Stimulated activated CD4-positive, alpha-beta T cell treated with anti-CD3 and anti-CD28 coated beads, Interleukin-1b, Interleukin-23, amount 100 ng/mL, for 24 hours (primary cell): ENCODE measurements at regions not wholly inside any gene's neighbourhood (a gene's known extent, or its start where the extent isn't known, plus 50 kb on each side); places are given as distances from the start of the nearest gene placed in this dataset.
"Not testable (repeated sequence)": the region's sequence is repeated elsewhere in the genome, so short reads cannot be mapped to it uniquely, and the experiment has no call there.

Experiments
- DNase-seq, 4 experiments: peaks; one replicate each; pipeline ENCODE4 v3.0.0-alpha.2; 2020; ENCODE audit warnings: low read depth in 4 of 4, low spot score in 1 of 4

DNA sequence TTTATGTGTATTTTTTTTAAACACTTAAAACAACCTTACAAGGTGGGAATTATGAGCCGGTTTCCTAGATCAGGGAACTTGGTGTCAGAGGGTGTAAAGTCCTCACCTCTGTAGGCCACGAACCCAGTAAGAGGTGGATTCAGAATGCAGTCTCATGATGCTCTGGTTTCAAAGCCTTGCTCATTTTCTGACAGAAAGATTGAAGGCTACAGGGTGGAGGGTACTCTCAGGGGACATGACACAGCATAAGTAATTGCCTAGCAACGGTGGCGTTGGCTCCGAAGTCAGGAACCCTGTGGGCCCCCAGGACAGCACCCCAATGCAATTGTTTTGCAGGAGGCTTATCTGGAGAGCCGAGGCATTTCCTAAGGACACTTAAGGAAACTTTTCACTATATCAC is 794.7 kb downstream of the EFNB2 start:
- DNase-seq, result no peak

DNA sequence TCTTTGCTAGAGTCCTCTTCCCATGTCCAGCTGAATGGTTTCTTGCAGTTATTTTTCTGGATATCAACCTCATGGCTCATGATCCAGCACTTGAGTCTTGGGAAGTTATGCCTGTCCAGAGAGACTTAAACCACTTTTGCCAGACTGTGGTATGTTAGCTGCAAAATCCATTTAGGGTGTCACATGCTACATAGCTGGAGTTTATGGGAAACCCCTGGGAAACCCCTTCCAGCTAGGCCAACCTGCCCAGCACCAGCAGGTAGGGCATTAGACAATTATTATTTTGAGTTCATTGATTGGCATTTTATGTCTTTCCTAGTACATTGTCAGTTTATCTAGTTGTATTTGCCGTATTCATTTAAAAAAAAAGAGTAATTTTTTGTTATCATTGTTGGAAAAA is 797.8 kb downstream of the EFNB2 start:
- DNase-seq, result no peak

- no peak for DNase-seq
Observed at GRCh38 chr13:105735281-105735680, 800.2 kb downstream of the EFNB2 start.

- DNase-seq, result no peak
Observed at GRCh38 chr13:105732806-105733529, 802.5 kb downstream of the EFNB2 start.

DNA sequence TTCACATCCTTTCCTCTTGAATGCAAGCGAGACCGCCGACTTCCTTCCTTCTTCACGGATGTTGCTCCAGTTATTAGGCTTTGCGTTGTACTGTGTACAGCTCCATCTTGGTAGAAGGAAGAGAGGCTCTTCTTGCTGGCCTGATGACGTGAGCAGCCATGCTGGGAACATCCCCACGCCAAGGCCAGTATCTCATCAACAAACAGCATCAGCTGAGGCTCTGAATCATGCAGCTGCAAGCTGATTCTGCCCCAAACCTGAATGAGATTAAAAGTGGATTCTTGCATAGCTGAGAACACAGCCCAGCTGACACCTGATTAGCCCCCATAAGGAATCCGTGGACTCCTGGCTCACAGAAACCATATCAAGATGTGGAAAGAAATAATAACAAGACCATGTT is 809.6 kb downstream of the EFNB2 start:
- no peak for DNase-seq

DNA sequence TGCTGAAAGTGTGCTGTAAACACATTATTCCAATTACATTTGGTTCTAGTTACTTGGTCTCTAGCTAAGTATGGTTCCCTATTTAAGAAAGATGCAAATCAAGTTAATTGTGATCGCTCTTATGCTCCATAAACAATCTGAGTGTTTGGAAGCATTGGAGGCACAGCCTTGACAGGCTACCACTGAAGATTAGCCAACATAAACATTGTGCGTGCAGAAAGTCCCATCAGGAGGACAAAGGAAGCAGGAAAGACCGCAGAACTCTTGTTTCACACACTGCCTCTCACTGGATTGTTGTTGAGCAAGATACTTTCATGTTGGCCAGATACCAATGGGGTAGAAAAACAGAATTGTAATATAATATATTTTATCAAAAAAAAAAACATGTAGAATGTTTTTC is 814.4 kb downstream of the EFNB2 start:
- no peak for DNase-seq

DNA sequence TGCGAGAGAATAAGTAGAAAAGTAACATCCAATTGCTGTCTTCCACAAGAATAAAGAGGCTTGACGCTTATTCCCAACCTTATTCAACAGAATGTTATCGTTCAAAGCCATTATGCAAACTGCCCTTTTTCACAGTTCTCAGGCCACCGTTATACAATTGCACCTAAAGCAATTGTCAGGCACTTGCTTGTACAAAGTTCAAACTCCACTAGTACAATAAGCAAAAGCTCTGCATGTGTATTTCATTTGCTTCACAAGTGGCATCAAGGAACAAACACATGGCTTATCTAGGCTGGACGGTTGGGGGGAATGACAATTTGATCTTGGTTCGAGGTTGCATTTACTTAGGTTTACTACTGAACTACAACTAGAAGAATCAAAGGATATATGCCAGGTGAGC is 815.6 kb downstream of the EFNB2 start:
- DNase-seq, result no peak

DNA sequence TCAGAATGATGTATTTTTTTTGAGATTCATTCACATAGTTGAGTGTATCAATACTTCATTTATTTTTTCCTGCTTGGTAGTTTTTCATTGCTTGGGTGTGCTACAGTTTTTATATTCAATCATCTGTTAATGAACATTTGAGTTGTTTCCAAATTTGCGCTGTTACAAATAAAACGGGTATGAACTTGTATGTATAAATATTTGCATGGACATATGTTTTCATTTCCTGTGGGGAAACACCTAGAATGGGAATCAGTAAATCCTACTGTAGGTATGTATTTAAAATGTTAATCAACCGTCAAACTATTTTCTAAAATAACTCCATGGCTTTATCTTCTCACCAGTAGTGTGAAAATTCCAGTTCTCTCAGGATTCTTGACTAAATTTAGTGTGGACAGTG is 826.3 kb downstream of the EFNB2 start:
- no peak for DNase-seq

- DNase-seq, result no peak
Observed at GRCh38 chr13:105703843-105704242, 831.6 kb downstream of the EFNB2 start.

DNA sequence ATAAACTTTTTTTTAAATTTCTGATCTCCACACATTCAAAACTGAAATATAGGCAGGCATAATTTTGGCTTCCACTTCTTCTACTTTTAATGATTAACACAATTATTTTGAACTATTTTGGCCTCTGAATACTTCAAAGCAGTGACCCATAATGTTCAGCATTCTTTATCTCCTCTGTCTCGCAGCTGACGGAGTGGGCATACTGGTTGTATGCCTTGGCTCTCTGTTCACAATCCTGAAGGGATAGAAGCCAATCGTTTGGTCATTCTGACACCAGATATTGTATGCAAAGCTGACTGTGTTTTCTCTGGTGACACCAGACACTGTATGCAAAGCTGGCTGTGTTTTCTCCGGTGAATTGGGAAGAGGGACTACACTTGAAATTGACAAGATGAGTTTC is 833.0 kb downstream of the EFNB2 start:
- DNase-seq, result no peak

- DNase-seq, result no peak
Observed at GRCh38 chr13:105692769-105693168, 842.7 kb downstream of the EFNB2 start.

DNA sequence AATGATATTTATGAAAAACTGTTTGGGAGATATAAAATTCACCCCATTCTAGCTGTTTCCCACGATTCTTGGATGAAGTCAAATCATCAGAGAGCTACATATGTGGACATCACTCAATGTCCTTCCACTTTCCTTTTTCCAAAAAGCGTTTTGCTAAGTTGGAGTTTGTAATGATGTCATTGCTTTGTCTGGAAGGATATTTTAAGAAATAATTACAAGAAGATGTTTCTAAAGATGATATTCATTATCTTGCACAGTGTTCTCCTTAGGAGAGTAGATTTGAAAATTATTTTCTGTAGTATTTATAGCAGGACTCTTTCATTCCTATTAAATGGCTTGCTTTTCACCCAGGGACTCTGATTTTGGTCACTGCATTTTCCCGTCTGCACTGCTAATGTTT is 851.2 kb downstream of the EFNB2 start:
- no peak for DNase-seq

GRCh38 chr13:105679838-105680237 is 855.6 kb downstream of the EFNB2 start:
- no peak for DNase-seq

DNA sequence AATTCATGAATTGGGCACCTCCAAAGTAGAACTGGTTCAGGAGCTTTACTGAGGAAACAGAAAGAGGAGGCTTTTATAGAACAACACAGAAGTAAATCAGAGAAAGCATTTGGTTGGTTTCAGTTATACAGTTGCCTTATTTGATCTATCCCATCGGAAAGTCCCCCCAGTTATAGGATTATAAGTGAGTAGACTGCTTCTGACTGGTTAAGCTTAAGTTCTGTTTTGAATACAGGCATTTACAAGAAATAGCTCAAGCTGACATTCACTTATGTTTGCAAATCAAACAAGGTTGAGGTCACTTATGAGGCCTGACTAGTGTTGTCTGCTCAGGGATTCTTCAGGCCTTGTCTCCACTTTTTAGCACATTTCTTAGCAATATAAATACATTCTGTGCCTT is 857.4 kb downstream of the EFNB2 start:
- DNase-seq, result no peak

DNA sequence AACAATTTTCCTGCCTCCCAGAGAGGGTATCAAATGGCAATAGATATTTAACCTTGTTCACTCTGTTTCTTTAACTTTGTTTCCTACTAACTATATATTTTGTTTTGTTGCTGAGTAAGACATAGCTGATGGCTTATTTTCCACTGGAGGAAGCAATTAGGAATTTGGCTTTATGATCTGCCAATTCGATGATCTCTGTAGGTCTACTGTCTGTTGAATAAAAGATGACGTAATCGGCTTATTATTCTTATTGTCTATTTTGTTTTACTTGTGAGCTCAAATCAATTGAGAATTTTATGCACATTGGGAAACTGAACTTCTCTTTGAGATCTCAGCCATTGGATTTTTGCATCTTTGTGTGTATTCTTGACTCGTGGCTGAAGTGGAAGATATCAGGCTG is 862.6 kb downstream of the EFNB2 start:
- no peak for DNase-seq

- not testable (repeated sequence) for DNase-seq
Observed at GRCh38 chr13:105671131-105671530, 864.3 kb downstream of the EFNB2 start.

DNA sequence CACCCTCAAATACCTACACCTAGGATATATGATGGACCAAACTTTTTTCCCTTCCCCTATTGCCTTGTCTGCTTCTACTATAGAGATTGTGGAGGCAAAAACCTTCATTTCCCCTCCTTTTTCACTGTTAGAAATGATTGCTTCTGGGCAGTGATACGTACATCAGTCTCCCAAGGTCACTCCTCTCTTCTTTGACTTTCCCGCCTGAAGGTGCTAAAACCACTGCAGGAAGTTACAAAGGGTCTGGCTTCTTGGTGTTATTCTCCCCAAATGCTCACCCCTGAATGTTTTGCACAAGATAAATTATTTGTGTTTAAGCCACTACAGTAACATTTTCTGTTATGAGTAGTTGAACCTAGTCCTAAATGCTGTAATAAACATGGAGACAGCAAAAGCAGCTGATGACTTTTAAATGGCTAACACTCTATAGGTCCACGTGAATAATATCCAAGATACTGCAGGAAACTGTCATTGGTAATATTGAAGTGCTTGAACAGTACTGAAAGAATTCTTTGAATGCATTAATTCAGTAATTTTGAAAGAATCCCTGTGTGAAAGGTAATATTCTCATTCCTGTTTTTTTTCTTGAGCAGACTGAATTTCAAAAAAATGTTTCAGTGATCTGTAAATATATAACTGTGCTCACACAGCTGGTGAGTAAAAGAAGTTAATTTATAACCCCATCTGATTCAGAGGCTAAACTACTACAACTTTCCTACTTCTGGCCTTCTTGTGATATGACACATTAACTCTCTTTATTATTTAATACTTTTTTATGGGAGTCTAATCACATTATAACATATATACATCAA is 865.1 kb downstream of the EFNB2 start:
- DNase-seq, result no peak

- no peak for DNase-seq
Observed at GRCh38 chr13:105665284-105665683, 870.2 kb downstream of the EFNB2 start.

- DNase-seq, result no peak
Observed at GRCh38 chr13:105663182-105663581, 872.3 kb downstream of the EFNB2 start.

DNA sequence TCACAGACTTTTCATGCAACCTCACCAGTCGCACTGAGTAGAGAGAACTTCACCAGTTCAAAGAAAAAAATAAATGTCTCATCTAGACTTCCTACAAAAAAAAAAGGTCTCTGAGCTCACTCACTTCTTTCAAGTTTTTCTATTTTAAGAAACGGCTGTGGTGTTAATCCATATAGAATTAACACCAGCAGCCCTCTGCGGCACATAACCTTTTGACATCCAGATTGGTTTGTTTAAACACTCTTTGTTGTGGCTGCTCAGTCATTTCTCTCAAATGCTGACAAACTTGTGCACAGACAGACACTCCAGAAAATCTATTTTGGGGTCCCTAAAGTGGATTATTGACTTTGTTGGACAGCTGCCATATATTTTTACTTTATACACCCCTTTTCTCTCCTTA is 874.9 kb downstream of the EFNB2 start:
- DNase-seq, result no peak

- no peak for DNase-seq
Observed at GRCh38 chr13:105658431-105658830, 877.0 kb downstream of the EFNB2 start.

DNA sequence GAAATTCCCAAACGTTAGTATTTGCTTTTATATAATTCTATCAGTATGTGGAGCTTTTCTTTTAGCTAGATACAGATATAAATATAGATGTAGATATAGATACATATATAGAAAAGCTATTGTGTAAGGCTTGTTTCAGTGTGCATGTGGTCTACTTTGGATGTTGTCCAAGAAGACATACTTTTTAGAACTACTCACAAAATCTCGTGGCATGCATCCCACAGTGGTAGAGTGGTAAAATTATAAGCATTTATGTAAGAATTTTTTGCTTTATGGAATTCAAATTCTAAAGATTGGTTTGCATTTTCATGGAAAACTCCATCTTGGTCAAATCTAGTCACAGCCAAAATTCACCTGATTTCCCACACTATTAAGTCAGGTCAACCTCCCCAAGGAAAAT is 880.4 kb downstream of the EFNB2 start:
- no peak for DNase-seq

DNA sequence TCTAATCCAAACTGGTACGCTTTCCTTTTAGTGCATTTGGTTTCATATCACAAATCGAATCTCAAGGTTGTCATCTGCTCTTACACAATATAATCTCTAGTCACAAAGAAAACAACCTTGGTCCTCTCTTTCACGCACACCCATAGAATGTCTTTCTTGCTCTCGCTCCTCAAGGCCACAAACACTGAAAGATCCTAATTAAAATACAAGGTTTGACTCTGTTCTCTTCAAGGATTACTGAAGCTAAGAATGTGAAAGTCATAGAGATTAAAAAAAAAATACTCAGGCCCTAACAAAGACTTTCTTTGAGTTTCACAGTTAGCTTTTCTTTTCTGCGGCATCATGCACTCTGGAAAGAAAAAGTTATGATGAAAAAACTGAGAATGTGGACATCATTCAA is 891.5 kb downstream of the EFNB2 start:
- DNase-seq, result no peak
